Naive thymus-derived CD4-positive, alpha-beta T cell (primary cell): ENCODE measurements at regions not wholly inside any gene's neighbourhood (a gene's known extent, or its start where the extent isn't known, plus 50 kb on each side); places are given as distances from the start of the nearest gene placed in this dataset.

Source experiments
- ATAC-seq: fragments of 150-1000 bp; cut with Tn5 transposase; 2 replicates; pipeline ENCODE4 v1.10.0; 2021; ENCODE audit warnings: mild to moderate bottlenecking, moderate library complexity
- CTCF ChIA-PET: fragments of 350-600 bp; sonication (Branson Sonifier 250); formaldehyde crosslinking; loops from one replicate; lab custom pipeline; 2021; ENCODE audit warnings: antibody characterized with exemption; lab: Charles Lee
- POLR2A ChIA-PET: fragments of 350-600 bp; sonication (Branson Sonifier 250); formaldehyde crosslinking; loops from one replicate; lab custom pipeline; 2021; ENCODE audit warnings: antibody characterized with exemption, inconsistent platforms; lab: Charles Lee
- DNase-seq, 9 donors: peaks; one replicate each; pipeline versions ENCODE4 v3.0.0 to v3.0.0-alpha.2; 2020 to 2022; ENCODE audit warnings: mixed read lengths in 1 of 9
- H3K27ac ChIP-seq: one replicate; pipeline ENCODE4 v1.7.0; 2013; ENCODE audit warnings: mild to moderate bottlenecking, low read depth, low read length, moderate library complexity
- H3K27me3 ChIP-seq, 2 donors: one replicate each; pipeline ENCODE4 v1.7.0; 2013; ENCODE audit warnings: low read length in 2 of 2, mild to moderate bottlenecking in 2 of 2, moderate library complexity in 2 of 2; ENCODE audit not compliant: control insufficient read depth in 2 of 2, insufficient read depth in 2 of 2
- H3K36me3 ChIP-seq, 3 experiments: 1 replicate in 2 of 3; 2 replicates in 1 of 3; pipeline ENCODE4 v1.7.0; 2013; ENCODE audit warnings: low read length in 3 of 3, mild to moderate bottlenecking in 3 of 3, moderate library complexity in 1 of 3; ENCODE audit not compliant: insufficient read depth in 3 of 3, control insufficient read depth in 2 of 3
- H3K4me1 ChIP-seq, 2 donors: one replicate each; pipeline ENCODE4 v1.7.0; 2013; ENCODE audit warnings: low read length in 2 of 2, mild to moderate bottlenecking in 2 of 2, moderate library complexity in 1 of 2; ENCODE audit not compliant: control insufficient read depth in 2 of 2, insufficient read depth in 2 of 2
- H3K4me3 ChIP-seq: 2 replicates; pipeline ENCODE4 v1.7.0; 2013; ENCODE audit warnings: mild to moderate bottlenecking, low read length
- H3K9me3 ChIP-seq, 3 experiments: 1 replicate in 2 of 3; 2 replicates in 1 of 3; pipeline ENCODE4 v1.7.0; 2013; ENCODE audit warnings: low read length in 3 of 3; ENCODE audit not compliant: control insufficient read depth in 2 of 3
- H3K27ac Mint-ChIP-seq, 9 donors: one replicate each; pipeline ENCODE4 v1.8.0; 2020 to 2022; ENCODE audit warnings: mixed read lengths in 9 of 9, mild to moderate bottlenecking in 8 of 9, moderate library complexity in 5 of 9, inconsistent platforms in 2 of 9
- H3K27me3 Mint-ChIP-seq, 5 donors: one replicate each; pipeline ENCODE4 v1.8.0; 2021 to 2022; ENCODE audit warnings: mixed read lengths in 5 of 5, mild to moderate bottlenecking in 1 of 5
- H3K36me3 Mint-ChIP-seq, 5 donors: one replicate each; pipeline ENCODE4 v1.8.0; 2020 to 2022; ENCODE audit warnings: mixed read lengths in 5 of 5, mild to moderate bottlenecking in 3 of 5, inconsistent platforms in 1 of 5
- H3K4me1 Mint-ChIP-seq, 7 donors: one replicate each; pipeline ENCODE4 v1.8.0; 2020 to 2022; ENCODE audit warnings: mixed read lengths in 7 of 7, mild to moderate bottlenecking in 3 of 7, inconsistent platforms in 1 of 7
- H3K4me3 Mint-ChIP-seq, 10 donors: one replicate each; pipeline ENCODE4 v1.8.0; 2020 to 2022; ENCODE audit warnings: mild to moderate bottlenecking in 10 of 10, mixed read lengths in 10 of 10, moderate library complexity in 6 of 10, inconsistent platforms in 2 of 10
- H3K9me3 Mint-ChIP-seq, 11 donors: one replicate each; pipeline ENCODE4 v1.8.0; 2020 to 2022; ENCODE audit warnings: mixed read lengths in 11 of 11, mild to moderate bottlenecking in 4 of 11, inconsistent platforms in 1 of 11, moderate library complexity in 1 of 11
- intact Hi-C, 2 donors: fragments of 100-400 bp; cut with micrococcal nuclease; formaldehyde crosslinking; loops; one replicate each; pipeline ENCODE4 v1.15.1; 2023

DNA sequence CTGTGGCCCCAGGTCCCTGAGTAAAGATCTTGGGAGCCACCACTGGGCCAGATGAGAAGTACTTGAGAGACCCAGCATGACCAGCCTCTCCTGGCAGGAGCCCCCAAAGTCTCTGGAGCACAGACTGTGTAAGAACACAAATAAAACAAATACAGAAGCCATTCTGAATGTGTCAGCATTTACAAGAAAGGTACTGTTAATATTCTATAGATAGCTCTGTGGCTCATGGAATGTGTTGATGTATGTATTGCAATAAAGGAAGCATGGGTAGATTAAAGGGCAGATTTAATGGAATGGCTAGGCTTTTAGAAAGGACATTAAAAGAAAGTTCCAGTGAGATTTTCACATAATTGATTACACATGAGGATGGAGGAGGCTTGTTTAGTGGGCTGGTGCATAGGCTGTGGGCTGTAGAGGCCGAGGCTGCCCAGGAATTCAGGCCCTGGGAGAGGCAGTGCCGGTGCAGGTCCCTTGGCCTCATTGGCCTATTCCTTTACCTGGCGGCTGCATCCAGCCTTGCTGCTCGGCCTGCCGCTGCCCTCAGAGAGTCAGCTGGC, 127.7 kb upstream of the DLX2 start:
- H3K27ac Mint-ChIP-seq, result peak overlapping the region in 2 of 9 donors; percentile 26 to 27
- no peak overlapping the region for H3K4me3 Mint-ChIP-seq
- peaks cover 0 to 37% (median 11%) of the 10 kb centered on the region in 5 donors for H3K27me3 Mint-ChIP-seq
- H3K27me3 ChIP-seq, result peaks cover 0 to 13% of the 10 kb centered on the region in 2 donors
- peaks cover 0 to 4% (median 0%) of the 10 kb centered on the region in 5 donors for H3K36me3 Mint-ChIP-seq
- intact Hi-C loops, result no loop called here
- no peak overlapping the region for H3K27ac ChIP-seq
- DNase-seq, result no peak
- ATAC-seq, result no peak
- peaks cover 29 to 48% (median 45%) of the 10 kb centered on the region in 7 donors for H3K4me1 Mint-ChIP-seq
- no peaks in the 10 kb centered on the region for H3K36me3 ChIP-seq
- H3K9me3 Mint-ChIP-seq, result no peaks in the 10 kb centered on the region
- ChIA-PET POLR2A (interaction anchor here (0.6 kb wide), 1 partner anchor 8 kb away, joined by 3 read pairs; no protein-coding TSS in a partner anchor), CTCF (no interaction called here)
- H3K4me3 ChIP-seq, result no peak overlapping the region
- no peaks in the 10 kb centered on the region for H3K9me3 ChIP-seq
- H3K4me1 ChIP-seq, result peaks cover 0 to 27% of the 10 kb centered on the region in 2 donors

DNA sequence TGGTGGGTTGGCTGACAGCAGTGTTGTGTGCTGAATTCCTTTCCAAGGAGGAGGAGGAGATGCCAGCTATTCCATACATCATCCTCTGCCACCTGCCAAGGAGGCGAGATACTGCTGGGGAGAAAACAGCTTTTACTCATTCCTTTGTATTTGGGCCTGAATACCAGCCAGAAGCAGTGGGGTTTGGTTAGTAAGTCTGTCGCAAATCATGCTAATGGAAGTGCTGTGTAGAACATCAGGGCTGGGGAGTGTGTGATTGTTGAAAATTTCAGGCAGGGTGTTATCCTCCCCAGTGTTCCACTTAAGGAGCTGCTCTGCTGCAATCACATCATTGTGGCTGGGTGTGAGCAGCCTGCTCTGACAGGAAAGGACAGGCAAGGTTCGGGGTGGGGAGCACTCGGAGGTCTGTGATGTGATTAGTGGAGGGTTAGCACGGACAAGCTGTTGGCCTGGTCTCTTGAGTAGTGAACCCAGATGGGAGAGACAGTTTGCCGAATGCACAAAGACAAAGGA, 128.2 kb upstream of the DLX2 start:
- no peak for DNase-seq
- peaks cover 0 to 4% (median 0%) of the 10 kb centered on the region in 5 donors for H3K36me3 Mint-ChIP-seq
- intact Hi-C loops, result no loop called here

DNA sequence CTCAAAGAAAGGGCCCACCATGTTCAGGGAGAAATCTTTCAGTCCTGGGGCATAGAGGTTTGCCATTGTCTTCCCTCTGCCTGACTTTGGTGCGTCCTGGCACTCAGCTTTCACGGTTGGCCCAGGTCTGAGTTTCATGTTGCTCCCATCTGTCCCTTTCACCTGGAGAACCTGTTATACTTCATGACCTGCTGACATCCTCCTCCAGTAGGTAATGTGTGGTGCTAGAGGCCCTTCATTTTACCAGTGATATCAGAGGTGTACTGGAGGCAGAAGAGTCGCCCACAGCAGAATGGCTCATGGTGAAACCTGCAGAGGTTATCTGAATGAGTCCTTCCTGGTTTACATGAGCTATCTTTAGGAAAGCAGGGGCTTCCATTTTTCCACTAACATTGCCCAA, 128.8 kb upstream of the DLX2 start:
- peak overlapping the region in 1 of 9 donors; percentile 44 for H3K27ac Mint-ChIP-seq
- Histone ChIP-seq H3K36me3 (no peaks in the 10 kb centered on the region), H3K4me3 (no peak overlapping the region), H3K9me3 (no peaks in the 10 kb centered on the region), H3K27ac (no peak overlapping the region), H3K27me3 (peaks cover 4 to 13% of the 10 kb centered on the region in 2 donors), H3K4me1 (peaks cover 0 to 25% of the 10 kb centered on the region in 2 donors)
- H3K36me3 Mint-ChIP-seq, result peaks cover 0 to 4% (median 0%) of the 10 kb centered on the region in 5 donors
- no peak for DNase-seq
- POLR2A ChIA-PET, result interaction anchor here (0.7 to 1.4 kb wide), 2 partner anchors 229 to 1337 kb away, joined by 3 to 4 read pairs; no protein-coding TSS in a partner anchor
- no peak for ATAC-seq
- H3K4me1 Mint-ChIP-seq, result peaks cover 24 to 47% (median 36%) of the 10 kb centered on the region in 7 donors
- H3K27me3 Mint-ChIP-seq, result peaks cover 0 to 48% (median 17%) of the 10 kb centered on the region in 5 donors
- H3K9me3 Mint-ChIP-seq, result no peaks in the 10 kb centered on the region
- intact Hi-C loops, result no loop called here
- CTCF ChIA-PET, result interaction anchor here (0.7 kb wide), 1 partner anchor 40 kb away, joined by 4 read pairs; no protein-coding TSS in a partner anchor
- H3K4me3 Mint-ChIP-seq, result no peak overlapping the region

More for the DNA sequence above, 128.2 kb upstream of the DLX2 start:
- Histone ChIP-seq H3K9me3 (no peaks in the 10 kb centered on the region), H3K4me3 (no peak overlapping the region), H3K27me3 (peaks cover under 1 to 13% of the 10 kb centered on the region in 2 donors), H3K27ac (no peak overlapping the region), H3K36me3 (no peaks in the 10 kb centered on the region), H3K4me1 (peaks cover 0 to 28% of the 10 kb centered on the region in 2 donors)
- Mint-ChIP-seq H3K4me1 (peaks cover 24 to 48% (median 42%) of the 10 kb centered on the region in 7 donors), H3K27ac (peak overlapping the region in 2 of 9 donors; percentile 45 to 82), H3K9me3 (no peaks in the 10 kb centered on the region), H3K4me3 (no peak overlapping the region), H3K27me3 (peaks cover 0 to 43% (median 13%) of the 10 kb centered on the region in 5 donors)
- POLR2A ChIA-PET, result no interaction called here
- no peak for ATAC-seq
- CTCF ChIA-PET, result no interaction called here

DNA sequence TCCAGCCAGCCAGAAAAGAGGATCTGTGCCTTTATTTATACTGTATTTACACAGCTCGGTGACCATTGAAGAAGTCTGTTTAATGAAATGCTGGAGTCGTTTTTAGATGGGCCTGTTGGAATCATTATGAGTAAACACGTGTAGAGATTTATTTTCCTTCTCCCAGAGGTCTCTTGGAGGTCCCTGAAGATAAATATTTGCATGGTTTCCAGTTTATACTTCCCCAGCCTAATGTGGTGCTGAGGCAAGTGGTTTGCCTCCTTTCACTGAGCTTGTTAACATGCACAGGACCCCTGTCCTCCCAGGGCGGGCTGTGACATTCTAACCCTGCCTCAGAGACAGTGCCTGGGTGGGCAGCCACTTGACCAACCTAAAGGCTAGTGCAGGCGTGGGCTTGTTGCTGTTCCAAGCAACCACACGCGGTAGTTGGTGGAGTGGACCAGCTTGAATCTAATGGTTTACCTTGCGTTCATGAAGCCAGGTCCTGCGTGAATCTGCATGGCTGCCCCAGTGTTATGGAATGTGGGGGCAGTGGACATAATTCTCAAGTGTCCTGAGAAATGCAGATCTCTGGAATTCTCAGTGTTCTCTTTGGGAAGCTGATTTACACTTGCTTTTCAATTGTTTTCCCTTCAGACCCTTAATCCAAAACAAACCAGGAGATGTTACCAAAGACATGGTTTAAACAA, 130.2 kb upstream of the DLX2 start:
- H3K27me3 ChIP-seq, result peaks cover 4 to 13% of the 10 kb centered on the region in 2 donors
- Mint-ChIP-seq H3K36me3 (peaks cover 0 to 4% (median 0%) of the 10 kb centered on the region in 5 donors), H3K27me3 (peaks cover under 1 to 60% (median 21%) of the 10 kb centered on the region in 5 donors), H3K27ac (peak overlapping the region in 1 of 9 donors; percentile 77), H3K4me1 (peaks cover 24 to 44% (median 33%) of the 10 kb centered on the region in 7 donors), H3K4me3 (peak overlapping the region in 2 of 10 donors; percentile 85 to 93), H3K9me3 (no peaks in the 10 kb centered on the region)
- ChIA-PET POLR2A (interaction anchor here (0.8 to 1.4 kb wide), 2 partner anchors 10 to 228 kb away, joined by 3 read pairs; no protein-coding TSS in a partner anchor), CTCF (interaction anchor here (0.6 to 1.7 kb wide), 2 partner anchors 229 to 360 kb away, joined by 3 read pairs; no protein-coding TSS in a partner anchor)
- ATAC-seq (no peak), DNase-seq (no peak)
- H3K36me3 ChIP-seq, result no peaks in the 10 kb centered on the region
- peaks cover 0 to 25% of the 10 kb centered on the region in 2 donors for H3K4me1 ChIP-seq
- H3K27ac ChIP-seq, result no peak overlapping the region
- no peak overlapping the region for H3K4me3 ChIP-seq
- intact Hi-C loops, result no loop called here
- no peaks in the 10 kb centered on the region for H3K9me3 ChIP-seq

DNA sequence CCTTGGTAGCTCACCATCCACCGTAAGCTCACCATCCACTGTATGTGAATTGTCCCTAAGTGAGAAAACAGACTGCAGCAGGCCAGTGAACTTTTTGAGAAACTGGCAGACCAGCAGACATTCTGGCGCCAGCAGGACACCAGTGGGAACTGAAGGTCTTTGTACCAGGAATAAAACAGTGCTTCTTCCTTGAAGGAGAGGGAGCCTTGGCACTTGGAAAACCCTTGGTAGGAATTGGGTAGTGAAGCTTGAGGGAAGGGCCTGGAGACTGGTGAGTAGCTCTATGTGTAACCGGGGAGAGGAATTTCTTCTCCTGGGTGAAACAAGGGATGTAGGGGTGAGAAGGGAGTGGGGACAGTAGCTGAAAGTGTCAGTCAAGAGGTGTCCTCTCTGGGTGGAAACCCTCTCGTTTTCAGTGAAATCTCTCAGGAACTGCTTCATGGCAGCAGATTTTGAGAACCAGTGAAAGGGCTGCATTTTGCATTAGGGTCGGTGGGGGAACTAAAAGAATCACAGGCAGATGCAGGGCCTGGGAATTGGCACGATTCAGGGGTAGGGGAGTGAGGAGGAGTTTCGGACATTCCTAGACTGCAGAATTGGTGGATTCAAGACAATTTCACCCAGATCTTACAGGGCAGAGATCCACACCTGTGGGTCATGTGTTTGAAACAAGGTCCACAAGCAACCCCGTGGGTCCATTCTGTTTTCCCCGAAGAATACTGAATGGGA, 131.5 kb upstream of the DLX2 start:
- Mint-ChIP-seq H3K4me1 (peaks cover 20 to 31% (median 25%) of the 10 kb centered on the region in 7 donors), H3K27me3 (peaks cover 4 to 71% (median 21%) of the 10 kb centered on the region in 5 donors), H3K9me3 (no peaks in the 10 kb centered on the region), H3K4me3 (peak overlapping the region; percentile 82 to 97 (median 92)), H3K36me3 (peaks cover 0 to 4% (median 0%) of the 10 kb centered on the region in 5 donors), H3K27ac (peak overlapping the region in 6 of 9 donors; percentile 23 to 88 (median 76))
- ATAC-seq (no peak), DNase-seq (no peak)
- intact Hi-C loops, result no loop called here
- peaks cover 0 to 19% of the 10 kb centered on the region in 2 donors for H3K4me1 ChIP-seq
- H3K27ac ChIP-seq, result no peak overlapping the region
- peak overlapping the region; percentile 71 for H3K4me3 ChIP-seq
- H3K9me3 ChIP-seq, result no peaks in the 10 kb centered on the region
- POLR2A ChIA-PET, result no interaction called here
- peaks cover 4 to 13% of the 10 kb centered on the region in 2 donors for H3K27me3 ChIP-seq
- CTCF ChIA-PET, result interaction anchor here (0.6 to 1.7 kb wide), 7 partner anchors 9 to 257 kb away, joined by 3 read pairs; no protein-coding TSS in a partner anchor
- H3K36me3 ChIP-seq, result no peaks in the 10 kb centered on the region
